WERI-Rb-1 (cell line): ENCODE measurements at regions not wholly inside any gene's neighbourhood (a gene's known extent, or its start where the extent isn't known, plus 50 kb on each side); places are given as distances from the start of the nearest gene placed in this dataset.
A peak's percentile ranks its signal among the peaks of the same experiment; 100 is the strongest.

ENCODE experiments used
- DNase-seq: peaks from one replicate; pipeline ENCODE4 v3.0.0-alpha.2; 2020
- H3K27ac ChIP-seq: fragments of 250-450 bp; sonication (Bioruptor Pico); 2 replicates; pipeline ENCODE4 v1.5.1; 2020; ENCODE audit warnings: mild to moderate bottlenecking, moderate library complexity
- H3K27me3 ChIP-seq: fragments of 250-450 bp; sonication (Bioruptor Pico); 2 replicates; pipeline ENCODE4 v1.5.1; 2021; ENCODE audit warnings: mild to moderate bottlenecking, low read depth, moderate library complexity; ENCODE audit not compliant: insufficient read depth, severe bottlenecking
- H3K36me3 ChIP-seq: fragments of 250-450 bp; sonication (Bioruptor Pico); 2 replicates; pipeline ENCODE4 v1.5.1; 2020; ENCODE audit warnings: mild to moderate bottlenecking, moderate library complexity
- H3K4me3 ChIP-seq: 2 replicates; pipeline ENCODE4 v1.5.1; 2011; ENCODE audit warnings: low read depth, mild to moderate bottlenecking, control low read depth, low read length
- H3K9me3 ChIP-seq: fragments of 250-450 bp; sonication (Bioruptor Pico); 2 replicates; pipeline ENCODE4 v1.5.1; 2021; ENCODE audit warnings: mild to moderate bottlenecking, moderate library complexity; ENCODE audit not compliant: severe bottlenecking
- TF ChIP-seq, protein P1 (sequence below): IDR thresholded peaks from 2 replicates; pipeline ENCODE4 v1.5.1; 2011; ENCODE audit warnings: low read depth, mild to moderate bottlenecking, control low read depth, inconsistent platforms, low read length

DNA sequence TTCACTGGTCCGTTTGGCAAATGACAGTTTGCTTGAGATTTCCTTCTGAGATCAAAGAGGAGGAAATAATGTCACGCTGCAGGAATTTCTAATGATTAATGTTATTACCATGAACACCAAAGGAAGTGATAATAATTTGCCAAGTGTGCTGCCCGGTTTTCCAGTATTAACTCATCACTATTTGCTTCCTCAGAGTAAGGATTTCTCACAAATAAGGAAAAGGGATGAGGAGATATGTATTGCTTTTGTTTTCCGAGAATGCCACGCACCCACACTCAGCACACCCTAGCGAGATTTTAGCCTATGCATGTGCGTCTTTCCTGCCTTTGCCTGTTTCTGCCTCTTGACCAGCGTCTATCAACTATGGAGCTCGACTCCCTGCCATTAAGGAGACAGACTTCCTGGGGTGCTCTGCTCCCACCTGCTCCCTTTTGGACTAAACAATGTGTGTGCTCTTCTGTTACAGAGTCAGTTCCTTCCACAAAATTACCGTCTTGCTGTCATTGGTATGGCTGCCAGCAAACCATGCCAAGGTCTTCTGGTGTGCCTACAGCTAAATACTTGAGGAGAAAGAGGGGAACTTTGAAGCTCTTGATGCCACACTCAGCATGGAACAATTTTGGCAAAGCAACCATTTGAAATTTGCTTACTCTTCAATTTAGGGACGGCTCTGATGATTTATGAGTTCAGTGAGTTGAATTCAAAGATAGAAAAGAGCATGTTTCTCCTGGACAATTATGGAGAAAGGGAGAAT, 393.1 kb upstream of the ZFP42 start:
- Histone ChIP-seq H3K4me3 (no peak overlapping the region), H3K27me3 (peaks cover 78% of the 10 kb centered on the region), H3K9me3 (no peaks in the 10 kb centered on the region), H3K27ac (no peak overlapping the region), H3K36me3 (no peaks in the 10 kb centered on the region)
- TF ChIP-seq, protein P1, sequence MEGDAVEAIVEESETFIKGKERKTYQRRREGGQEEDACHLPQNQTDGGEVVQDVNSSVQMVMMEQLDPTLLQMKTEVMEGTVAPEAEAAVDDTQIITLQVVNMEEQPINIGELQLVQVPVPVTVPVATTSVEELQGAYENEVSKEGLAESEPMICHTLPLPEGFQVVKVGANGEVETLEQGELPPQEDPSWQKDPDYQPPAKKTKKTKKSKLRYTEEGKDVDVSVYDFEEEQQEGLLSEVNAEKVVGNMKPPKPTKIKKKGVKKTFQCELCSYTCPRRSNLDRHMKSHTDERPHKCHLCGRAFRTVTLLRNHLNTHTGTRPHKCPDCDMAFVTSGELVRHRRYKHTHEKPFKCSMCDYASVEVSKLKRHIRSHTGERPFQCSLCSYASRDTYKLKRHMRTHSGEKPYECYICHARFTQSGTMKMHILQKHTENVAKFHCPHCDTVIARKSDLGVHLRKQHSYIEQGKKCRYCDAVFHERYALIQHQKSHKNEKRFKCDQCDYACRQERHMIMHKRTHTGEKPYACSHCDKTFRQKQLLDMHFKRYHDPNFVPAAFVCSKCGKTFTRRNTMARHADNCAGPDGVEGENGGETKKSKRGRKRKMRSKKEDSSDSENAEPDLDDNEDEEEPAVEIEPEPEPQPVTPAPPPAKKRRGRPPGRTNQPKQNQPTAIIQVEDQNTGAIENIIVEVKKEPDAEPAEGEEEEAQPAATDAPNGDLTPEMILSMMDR, result no peak
- DNase-seq, result no peak

DNA sequence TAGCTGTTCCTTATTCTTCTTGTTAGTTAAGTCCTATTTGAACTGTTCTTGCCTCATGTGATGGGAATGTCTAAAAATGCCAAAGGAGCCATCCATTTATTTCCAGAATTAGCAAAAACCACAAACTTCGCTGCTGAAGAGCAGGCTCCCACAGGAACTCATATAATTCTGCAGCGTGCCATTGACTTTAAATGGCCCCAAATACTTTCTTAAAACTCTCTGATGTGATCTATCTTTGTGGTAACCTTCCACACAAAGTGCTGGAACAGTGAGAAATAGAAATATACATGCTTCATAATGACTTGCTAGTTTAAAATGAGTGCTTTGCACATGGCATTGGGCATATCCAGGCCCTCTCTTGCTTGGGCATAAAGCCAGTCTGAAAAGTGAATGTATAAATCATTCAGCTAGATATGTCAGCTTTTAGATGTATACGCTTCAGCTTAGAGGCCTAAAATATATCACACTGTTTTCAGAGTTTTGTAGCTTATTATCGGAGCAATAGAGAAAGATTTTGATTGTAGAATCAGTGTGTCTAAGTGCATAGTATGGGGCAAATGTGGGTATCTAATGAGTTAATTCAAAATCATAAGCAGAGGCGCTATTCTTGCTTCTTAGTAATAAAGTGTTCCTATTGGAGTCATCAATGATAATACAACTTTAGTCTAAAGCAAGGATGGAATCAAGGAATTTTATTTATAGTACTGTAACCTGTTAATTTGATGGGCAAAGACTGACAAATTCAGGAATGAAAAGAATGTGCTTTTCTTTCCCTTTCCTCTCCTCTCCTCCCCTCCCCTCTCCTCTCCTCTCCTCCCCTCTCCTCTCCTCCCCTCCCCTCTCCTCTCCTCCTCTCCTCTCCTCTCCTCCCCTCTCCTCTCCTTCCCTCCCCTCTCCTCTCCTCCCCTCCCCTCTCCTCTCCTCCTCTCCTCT, 392.2 kb upstream of the ZFP42 start:
- Histone ChIP-seq H3K27ac (no peak overlapping the region), H3K27me3 (peaks cover 80% of the 10 kb centered on the region), H3K9me3 (no peaks in the 10 kb centered on the region), H3K36me3 (no peaks in the 10 kb centered on the region), H3K4me3 (no peak overlapping the region)
- TF ChIP-seq, protein P1, result no peak
- DNase-seq, result no peak

DNA sequence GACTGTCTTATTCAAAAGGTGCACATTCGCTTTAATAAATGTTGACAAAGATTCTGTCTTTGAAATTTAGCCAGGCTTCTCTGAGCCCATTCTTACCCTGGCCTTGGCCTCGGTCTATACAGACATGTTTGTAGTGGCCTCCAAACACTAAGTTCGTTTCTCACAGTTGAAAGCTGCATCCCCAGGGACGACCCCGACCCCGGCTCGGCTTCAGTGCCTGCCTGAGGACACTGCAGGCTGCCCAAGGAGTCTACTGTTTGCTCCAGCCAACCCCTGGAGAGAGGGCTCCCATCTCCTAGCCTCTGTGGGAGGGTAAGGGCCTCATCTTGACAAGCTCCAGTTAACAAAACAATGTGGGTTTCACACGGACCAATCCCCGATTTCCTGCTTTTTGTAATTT, 390.6 kb upstream of the ZFP42 start:
- DNase-seq, result no peak
- TF ChIP-seq, protein P1, result no peak
- Histone ChIP-seq H3K27ac (no peak overlapping the region), H3K36me3 (no peaks in the 10 kb centered on the region), H3K27me3 (peaks cover 70% of the 10 kb centered on the region), H3K4me3 (no peak overlapping the region), H3K9me3 (peaks cover 2% of the 10 kb centered on the region)

DNA sequence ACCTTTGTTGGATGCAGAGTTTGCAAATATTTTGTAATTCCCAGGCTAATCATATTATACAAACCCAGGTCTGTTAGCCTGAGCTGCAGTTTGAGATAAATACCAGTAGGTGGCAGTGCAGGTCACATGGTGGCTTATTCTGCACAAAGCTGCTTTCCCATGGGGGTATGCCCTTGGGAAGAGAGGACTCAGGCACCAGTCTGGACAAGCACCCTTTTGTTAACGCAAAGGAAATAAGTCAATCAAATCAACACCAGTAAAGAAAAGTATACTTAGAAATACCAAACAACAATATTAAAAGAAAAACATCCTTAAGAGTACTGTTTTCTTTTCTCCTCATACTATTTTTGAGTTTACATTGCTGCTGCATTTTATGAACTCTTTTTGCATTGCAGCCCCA, 389.0 kb upstream of the ZFP42 start:
- Histone ChIP-seq H3K9me3 (peaks cover 3% of the 10 kb centered on the region), H3K27ac (no peak overlapping the region), H3K36me3 (no peaks in the 10 kb centered on the region), H3K4me3 (no peak overlapping the region), H3K27me3 (peaks cover 66% of the 10 kb centered on the region)
- TF ChIP-seq, protein P1, result peak; percentile 84
- DNase-seq, result peak; percentile 37

DNA sequence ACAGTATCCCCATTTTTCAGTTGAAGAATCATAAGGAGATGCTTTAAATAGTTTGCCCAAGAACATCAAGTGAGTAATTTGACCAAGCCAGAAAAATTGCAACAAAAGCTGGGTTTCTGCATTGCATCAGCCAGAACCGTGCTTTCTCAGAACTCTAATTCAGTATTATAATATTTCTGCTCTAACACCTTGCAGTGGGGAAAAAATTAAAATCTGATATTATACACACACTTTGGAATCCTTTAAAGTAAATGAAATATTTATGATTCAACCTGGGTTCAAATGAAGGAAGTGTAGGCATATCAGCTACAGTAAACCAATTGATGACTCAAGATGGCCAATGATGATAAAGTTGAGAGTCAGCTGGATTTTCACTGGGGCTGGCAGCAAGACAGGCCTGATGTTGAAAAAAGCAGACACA, 387.6 kb upstream of the ZFP42 start:
- Histone ChIP-seq H3K27me3 (peaks cover 64% of the 10 kb centered on the region), H3K36me3 (no peaks in the 10 kb centered on the region), H3K9me3 (peaks cover 3% of the 10 kb centered on the region), H3K27ac (no peak overlapping the region), H3K4me3 (no peak overlapping the region)
- DNase-seq, result no peak
- TF ChIP-seq, protein P1, result no peak
